ENCODE measurements at regions not wholly inside any gene's neighbourhood (a gene's known extent, or its start where the extent isn't known, plus 50 kb on each side); places are given as distances from the start of the nearest gene placed in this dataset.
"Not testable (repeated sequence)": the region's sequence is repeated elsewhere in the genome, so short reads cannot be mapped to it uniquely, and the experiment has no call there.

DNA sequence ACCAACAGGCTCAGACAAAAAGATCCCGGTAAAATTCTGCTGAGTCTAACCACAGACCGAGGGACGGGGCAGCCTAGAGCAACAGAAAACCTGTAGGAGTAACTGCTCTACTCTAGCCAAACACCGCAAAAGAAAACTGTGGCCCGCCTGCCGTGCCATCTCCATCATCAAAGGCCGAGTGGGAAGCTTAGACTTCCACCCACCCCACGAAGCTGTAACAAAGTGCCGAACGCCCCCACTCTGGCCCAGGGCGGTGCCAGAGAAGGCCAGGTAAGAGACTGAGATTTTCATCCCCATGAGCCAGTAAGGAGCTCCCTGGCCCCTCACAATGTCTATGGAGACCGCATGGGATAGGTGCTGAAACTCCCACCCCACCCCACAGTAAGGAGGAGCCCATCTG is 231.9 kb upstream of the COX10 start:
- no peaks in the 10 kb centered on the region for H3K27me3 Mint-ChIP-seq
- no peak for DNase-seq
- ChIA-PET POLR2A (no interaction called here), CTCF (interaction anchor here (0.6 to 0.7 kb wide), 2 partner anchors 96 to 129 kb away, joined by 3 to 5 read pairs; no protein-coding TSS in a partner anchor)
- no peak overlapping the region for H3K4me3 Mint-ChIP-seq
- ATAC-seq: no peak
- H3K4me1 Mint-ChIP-seq: peaks cover 9% of the 10 kb centered on the region
- intact Hi-C loops (cut with DNase I, micrococcal nuclease): loop anchor here in 1 of 2 experiments (10.0 kb wide), 1 partner anchor 457 kb away; no protein-coding TSS in a partner anchor
- no peak overlapping the region for H3K27ac Mint-ChIP-seq
- no peaks in the 10 kb centered on the region for H3K36me3 Mint-ChIP-seq (ENCODE audit: low read depth)
- H3K9me3 Mint-ChIP-seq (ENCODE audit: low read depth): no peaks in the 10 kb centered on the region

DNA sequence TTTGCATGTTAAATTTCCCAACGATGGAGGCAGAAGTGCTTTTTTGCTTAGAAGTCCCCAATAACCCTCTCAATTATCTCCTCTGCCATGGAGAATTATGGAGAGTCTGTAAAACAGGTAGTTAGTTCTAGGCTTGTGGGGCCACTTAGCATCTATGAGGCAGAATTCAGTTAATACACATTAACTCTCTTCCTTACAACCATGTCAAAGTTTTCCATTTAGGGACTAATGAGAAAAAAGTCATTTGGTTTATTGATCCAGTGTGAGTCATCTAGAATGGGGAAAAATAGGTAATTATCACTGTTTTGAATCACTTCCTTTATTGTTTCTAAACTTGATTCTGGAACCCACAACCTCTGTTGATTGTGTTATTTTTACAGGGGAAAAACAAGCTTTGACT is 229.1 kb upstream of the COX10 start:
- ChIA-PET POLR2A (no interaction called here), CTCF (interaction anchor here (0.7 kb wide), 1 partner anchor 8 kb away, joined by 3 read pairs; no protein-coding TSS in a partner anchor)
- intact Hi-C loops (cut with DNase I, micrococcal nuclease): loop anchor here in 1 of 2 experiments (10.0 kb wide), 1 partner anchor 65 kb away; no protein-coding TSS in a partner anchor
- ATAC-seq (no peak), DNase-seq (no peak)
- H3K4me3 Mint-ChIP-seq: no peak overlapping the region
- H3K27ac Mint-ChIP-seq: no peak overlapping the region
- no peaks in the 10 kb centered on the region for H3K27me3 Mint-ChIP-seq
- peaks cover 9% of the 10 kb centered on the region for H3K4me1 Mint-ChIP-seq
- H3K36me3 Mint-ChIP-seq (ENCODE audit: low read depth): no peaks in the 10 kb centered on the region
- H3K9me3 Mint-ChIP-seq (ENCODE audit: low read depth): no peaks in the 10 kb centered on the region

DNA sequence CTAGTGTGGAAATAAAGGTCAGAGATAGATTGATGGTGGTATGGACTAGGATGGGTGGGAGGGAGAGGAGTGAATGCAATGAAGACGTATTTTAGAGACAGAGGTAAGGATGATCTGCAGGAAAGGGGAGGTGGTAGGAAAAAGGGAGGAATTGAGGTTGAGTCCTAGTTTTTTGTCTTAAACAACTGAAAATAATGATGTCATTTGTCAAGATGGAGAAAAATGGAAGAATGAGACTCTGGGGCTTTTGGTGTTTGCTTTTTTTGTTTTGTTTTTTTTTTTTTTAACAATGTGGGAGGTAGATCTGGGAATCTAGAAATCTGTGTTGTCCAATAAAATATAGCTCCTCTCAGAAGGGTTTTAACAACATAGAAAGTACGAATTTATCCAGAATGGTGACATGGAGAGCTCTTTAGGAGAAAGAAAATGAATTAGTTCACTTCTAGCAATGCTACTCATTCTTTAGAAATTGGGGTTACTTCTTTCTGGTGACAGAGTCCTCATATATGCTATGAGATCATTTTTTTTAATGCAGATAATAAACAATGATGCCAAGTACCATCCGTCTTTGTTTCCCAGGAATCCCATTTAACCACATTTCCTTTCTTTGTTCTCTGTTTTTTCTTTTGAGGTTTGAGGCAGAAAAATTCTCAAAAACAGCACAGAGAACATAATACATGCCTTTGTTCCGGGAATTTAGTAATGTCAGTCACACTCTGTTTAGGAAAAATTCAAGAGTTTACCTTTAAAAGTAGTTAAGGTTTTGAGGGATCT is 225.3 kb upstream of the COX10 start:
- peaks cover 9% of the 10 kb centered on the region for H3K4me1 Mint-ChIP-seq
- no peaks in the 10 kb centered on the region for H3K27me3 Mint-ChIP-seq
- no peaks in the 10 kb centered on the region for H3K9me3 Mint-ChIP-seq (ENCODE audit: low read depth)
- POLR2A ChIA-PET: no interaction called here
- CTCF ChIA-PET: no interaction called here
- H3K4me3 Mint-ChIP-seq: no peak overlapping the region
- intact Hi-C loops (cut with DNase I, micrococcal nuclease): loop anchor here in 1 of 2 experiments (10.0 kb wide), 1 partner anchor 61 kb away; no protein-coding TSS in a partner anchor
- ATAC-seq (no peak), DNase-seq (no peak)
- no peaks in the 10 kb centered on the region for H3K36me3 Mint-ChIP-seq (ENCODE audit: low read depth)
- H3K27ac Mint-ChIP-seq: no peak overlapping the region

DNA sequence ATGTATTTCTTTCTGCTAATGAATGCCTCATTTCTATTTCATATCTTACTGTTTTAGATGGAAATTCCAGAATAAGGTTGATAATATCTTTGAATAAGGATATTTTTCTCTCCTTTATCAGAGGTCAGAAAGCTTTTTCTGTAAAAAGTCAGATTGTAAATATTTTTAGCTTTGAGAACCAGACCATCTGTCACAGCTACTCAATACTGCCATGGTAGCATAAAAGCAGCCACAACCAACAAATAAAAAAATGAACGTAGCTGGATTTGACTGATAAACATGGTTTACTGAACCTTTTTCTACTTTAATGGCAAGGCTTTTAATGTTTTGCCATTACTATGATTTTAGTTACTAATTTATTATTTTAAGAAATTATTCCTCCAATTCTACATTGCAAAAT is 217.4 kb upstream of the COX10 start:
- peaks cover 2% of the 10 kb centered on the region for H3K36me3 Mint-ChIP-seq (ENCODE audit: low read depth)
- DNase-seq: no peak
- no peaks in the 10 kb centered on the region for H3K27me3 Mint-ChIP-seq
- peaks cover 5% of the 10 kb centered on the region for H3K9me3 Mint-ChIP-seq (ENCODE audit: low read depth)
- H3K4me1 Mint-ChIP-seq: no peaks in the 10 kb centered on the region
- CTCF ChIA-PET: interaction anchor here (1.5 kb wide), 1 partner anchor 12 kb away, joined by 3 read pairs; no protein-coding TSS in a partner anchor
- no peak overlapping the region for H3K4me3 Mint-ChIP-seq
- POLR2A ChIA-PET: interaction anchor here (0.7 kb wide), 1 partner anchor 18 kb away, joined by 3 read pairs; no protein-coding TSS in a partner anchor
- ATAC-seq: no peak
- no peak overlapping the region for H3K27ac Mint-ChIP-seq
- intact Hi-C loops (cut with DNase I, micrococcal nuclease): no loop called here

DNA sequence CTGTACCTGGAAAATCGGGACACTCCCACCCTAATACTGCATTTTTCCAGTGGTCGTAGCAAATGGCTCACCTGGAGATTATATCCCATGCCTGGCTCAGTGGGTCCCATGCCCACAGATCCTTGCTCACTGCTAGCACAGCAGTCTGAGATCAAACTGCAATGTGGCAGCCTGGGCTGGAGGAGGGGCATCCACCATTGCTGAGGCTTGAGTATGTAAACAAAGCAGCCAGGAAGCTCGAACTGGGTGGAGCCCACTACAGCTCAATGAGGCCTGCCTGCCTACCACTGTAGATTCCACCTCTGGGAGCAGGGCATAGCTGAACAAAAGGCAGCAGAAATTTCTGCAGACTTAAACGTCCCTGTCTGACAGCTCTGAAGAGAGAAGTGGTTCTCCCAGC is 213.6 kb upstream of the COX10 start:
- H3K27ac Mint-ChIP-seq; intact Hi-C loops (cut with DNase I, micrococcal nuclease): not testable (repeated sequence)

DNA sequence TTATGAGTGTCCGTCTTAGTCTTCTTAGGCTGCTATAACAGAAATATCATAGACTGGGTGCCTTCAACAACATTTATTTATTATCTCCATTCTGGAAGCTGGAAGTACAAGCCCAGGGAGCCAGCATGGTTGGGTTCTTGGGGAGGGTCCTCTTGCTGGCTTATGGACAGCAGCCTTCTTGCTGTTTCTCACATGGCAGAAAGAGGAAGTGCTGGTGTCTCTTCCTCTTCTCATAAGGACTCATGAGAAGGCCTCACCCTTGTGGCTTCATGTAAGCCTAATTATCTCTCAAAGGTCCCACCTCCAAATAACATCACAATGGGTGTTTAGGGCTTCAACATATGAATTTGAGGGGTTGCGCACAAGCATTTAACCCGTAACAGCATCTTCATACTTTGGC is 207.0 kb upstream of the COX10 start:
- POLR2A ChIA-PET: no interaction called here
- Mint-ChIP-seq H3K27me3 (no peaks in the 10 kb centered on the region), H3K27ac (no peak overlapping the region), H3K36me3 (ENCODE audit: low read depth) (peaks cover 1% of the 10 kb centered on the region), H3K4me1 (no peaks in the 10 kb centered on the region), H3K9me3 (ENCODE audit: low read depth) (peaks cover 12% of the 10 kb centered on the region), H3K4me3 (no peak overlapping the region)
- intact Hi-C loops (cut with DNase I, micrococcal nuclease): no loop called here
- CTCF ChIA-PET: no interaction called here
- no peak for DNase-seq
- ATAC-seq: no peak

More for the DNA sequence above, 213.6 kb upstream of the COX10 start:
- ATAC-seq; H3K27me3 Mint-ChIP-seq; POLR2A ChIA-PET; H3K4me1 Mint-ChIP-seq; H3K36me3 Mint-ChIP-seq (ENCODE audit: low read depth); CTCF ChIA-PET; H3K4me3 Mint-ChIP-seq; DNase-seq: not testable (repeated sequence)
- H3K9me3 Mint-ChIP-seq (ENCODE audit: low read depth): peaks cover 19% of the 10 kb centered on the region

DNA sequence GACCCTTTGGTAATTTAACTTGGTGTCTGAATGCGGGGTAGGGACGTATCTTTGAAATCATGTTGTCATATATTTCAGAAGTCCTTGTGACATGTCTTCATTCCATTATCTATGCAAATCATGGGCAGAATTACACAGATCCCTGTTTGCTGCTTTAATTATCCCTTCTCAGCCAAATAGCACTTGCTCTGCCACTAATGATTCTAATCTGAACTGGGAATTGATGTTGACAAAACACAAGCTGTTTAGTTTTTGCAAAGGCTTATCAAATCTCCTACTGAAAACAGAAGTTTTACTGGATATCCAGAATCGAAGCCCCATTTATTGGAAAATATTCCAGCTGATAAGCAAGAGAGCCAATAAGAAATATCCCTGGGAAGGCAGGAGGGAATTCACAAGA is 205.9 kb upstream of the COX10 start:
- no peak for ATAC-seq
- H3K36me3 Mint-ChIP-seq (ENCODE audit: low read depth): peaks cover 1% of the 10 kb centered on the region
- H3K27ac Mint-ChIP-seq: no peak overlapping the region
- peaks cover 3% of the 10 kb centered on the region for H3K9me3 Mint-ChIP-seq (ENCODE audit: low read depth)
- ChIA-PET CTCF (interaction anchor here (1.1 kb wide), 1 partner anchor 11 kb away, joined by 3 read pairs; no protein-coding TSS in a partner anchor), POLR2A (no interaction called here)
- H3K27me3 Mint-ChIP-seq: no peaks in the 10 kb centered on the region
- H3K4me3 Mint-ChIP-seq: no peak overlapping the region
- no peak for DNase-seq
- no peaks in the 10 kb centered on the region for H3K4me1 Mint-ChIP-seq
- intact Hi-C loops (cut with DNase I, micrococcal nuclease): no loop called here

DNA sequence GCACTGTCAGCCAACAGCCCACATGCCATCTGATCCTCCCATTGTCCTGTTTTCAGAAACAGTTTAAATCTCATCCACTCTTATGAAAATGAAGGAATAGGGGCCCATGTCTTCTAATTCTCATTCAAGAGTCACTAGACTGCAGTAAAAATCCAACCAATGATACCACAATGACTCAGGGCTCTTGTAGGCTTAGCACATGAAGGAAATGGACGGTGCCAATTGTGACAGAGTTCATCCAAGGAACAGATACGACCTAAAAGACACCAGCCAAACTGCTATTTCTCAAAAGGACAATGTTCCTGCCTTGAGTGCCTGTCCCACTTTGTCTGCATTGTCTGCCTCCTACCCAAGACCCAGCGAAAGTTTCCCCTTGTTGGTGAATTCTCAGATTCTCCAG is 204.8 kb upstream of the COX10 start:
- ATAC-seq (no peak), DNase-seq (no peak)
- Mint-ChIP-seq H3K4me3 (no peak overlapping the region), H3K9me3 (ENCODE audit: low read depth) (peaks cover under 1% of the 10 kb centered on the region), H3K27me3 (no peaks in the 10 kb centered on the region), H3K4me1 (no peaks in the 10 kb centered on the region), H3K36me3 (ENCODE audit: low read depth) (peaks cover 1% of the 10 kb centered on the region), H3K27ac (no peak overlapping the region)
- POLR2A ChIA-PET: no interaction called here
- intact Hi-C loops (cut with DNase I, micrococcal nuclease): no loop called here
- CTCF ChIA-PET: interaction anchor here (0.7 kb wide), 1 partner anchor 271 kb away, joined by 3 read pairs; no protein-coding TSS in a partner anchor

DNA sequence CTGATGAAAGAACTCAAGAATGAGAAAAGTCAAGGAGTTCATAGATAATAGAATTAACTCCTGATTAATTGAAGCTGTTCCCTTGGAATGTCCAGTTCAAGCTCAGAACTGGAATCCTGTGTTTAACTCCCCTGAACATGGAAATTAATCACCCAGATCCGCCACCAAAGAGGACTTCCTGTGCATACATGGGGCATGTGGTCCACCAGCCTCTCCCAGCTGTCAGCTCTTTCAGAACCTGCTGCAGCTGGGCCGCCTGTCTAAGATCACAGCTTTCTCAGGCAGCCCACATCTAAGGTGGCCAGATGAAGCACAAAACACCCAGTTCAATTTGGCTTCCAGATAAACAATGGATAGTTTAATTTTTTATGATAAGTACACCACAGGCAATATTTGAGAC is 203.7 kb upstream of the COX10 start:
- DNase-seq: no peak
- H3K36me3 Mint-ChIP-seq (ENCODE audit: low read depth): peaks cover 1% of the 10 kb centered on the region
- no peaks in the 10 kb centered on the region for H3K9me3 Mint-ChIP-seq (ENCODE audit: low read depth)
- H3K4me1 Mint-ChIP-seq: no peaks in the 10 kb centered on the region
- no peak for ATAC-seq
- ChIA-PET CTCF (no interaction called here), POLR2A (no interaction called here)
- intact Hi-C loops (cut with DNase I, micrococcal nuclease): no loop called here
- no peak overlapping the region for H3K4me3 Mint-ChIP-seq
- H3K27ac Mint-ChIP-seq: no peak overlapping the region
- no peaks in the 10 kb centered on the region for H3K27me3 Mint-ChIP-seq

DNA sequence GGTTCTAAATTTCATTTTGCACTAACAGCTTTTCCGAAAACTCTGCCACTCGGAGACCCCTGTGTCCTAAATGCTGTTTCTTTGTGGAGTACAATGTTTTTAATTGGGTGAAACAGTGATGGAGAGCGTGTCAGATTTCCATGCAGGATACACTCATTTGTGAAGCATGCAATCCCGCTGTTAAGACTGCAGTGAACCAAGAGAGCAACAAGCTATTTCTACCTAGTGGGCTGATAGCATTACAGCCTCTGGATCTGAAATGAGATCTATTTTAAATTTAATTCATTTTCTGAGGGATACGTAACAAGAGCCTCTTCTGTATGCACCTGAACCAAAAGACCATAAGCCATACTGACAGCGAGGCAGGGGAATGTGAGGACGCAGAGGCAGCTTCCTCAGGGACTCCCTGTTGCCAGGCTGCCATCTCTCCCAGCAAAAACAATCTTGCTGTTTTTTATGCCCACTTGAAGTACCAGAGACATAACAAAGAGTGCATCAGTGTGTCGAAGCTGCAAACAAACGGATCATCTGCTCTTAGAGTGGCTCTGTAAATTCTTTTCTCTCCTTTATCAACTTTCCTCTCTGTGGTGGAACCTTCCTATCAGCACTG is 199.9 kb upstream of the COX10 start:
- Mint-ChIP-seq H3K4me1 (no peaks in the 10 kb centered on the region), H3K4me3 (no peak overlapping the region), H3K27me3 (no peaks in the 10 kb centered on the region), H3K36me3 (ENCODE audit: low read depth) (no peaks in the 10 kb centered on the region), H3K27ac (no peak overlapping the region), H3K9me3 (ENCODE audit: low read depth) (peaks cover 3% of the 10 kb centered on the region)
- CTCF ChIA-PET: interaction anchor here (0.6 kb wide), 2 partner anchors 8 to 1031 kb away, joined by 3 read pairs; no protein-coding TSS in a partner anchor
- DNase-seq (no peak), ATAC-seq (no peak)
- intact Hi-C loops (cut with DNase I, micrococcal nuclease): no loop called here
- POLR2A ChIA-PET: interaction anchor here (0.6 to 1.2 kb wide), 3 partner anchors 16 to 168 kb away, joined by 3 read pairs; no protein-coding TSS in a partner anchor

DNA sequence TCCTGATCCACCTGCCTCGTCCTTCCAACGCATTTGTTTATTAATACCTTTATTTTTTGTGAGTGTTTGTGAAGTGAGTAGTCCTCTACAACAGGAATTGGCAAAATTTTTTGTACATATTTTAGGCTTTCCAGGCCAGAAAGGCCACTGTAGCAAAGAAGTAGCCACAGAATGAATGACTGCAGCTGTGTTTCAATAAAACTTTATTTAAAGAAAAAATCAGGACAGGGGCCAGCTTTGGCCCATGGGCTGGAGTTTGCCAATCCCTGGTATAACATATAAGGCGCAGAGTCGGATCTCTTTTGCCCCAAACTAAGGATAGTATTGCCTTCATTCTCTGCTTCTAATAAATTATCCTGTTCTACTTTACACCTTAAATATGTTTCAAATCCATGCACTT is 198.0 kb upstream of the COX10 start:
- ATAC-seq (no peak), DNase-seq (no peak)
- POLR2A ChIA-PET: no interaction called here
- Mint-ChIP-seq H3K27me3 (no peaks in the 10 kb centered on the region), H3K4me1 (no peaks in the 10 kb centered on the region), H3K36me3 (ENCODE audit: low read depth) (no peaks in the 10 kb centered on the region), H3K9me3 (ENCODE audit: low read depth) (peaks cover 3% of the 10 kb centered on the region), H3K4me3 (no peak overlapping the region), H3K27ac (no peak overlapping the region)
- intact Hi-C loops (cut with DNase I, micrococcal nuclease): no loop called here
- CTCF ChIA-PET: interaction anchor here (0.7 to 0.8 kb wide), 2 partner anchors 680 to 721 kb away, joined by 3 read pairs; no protein-coding TSS in a partner anchor

DNA sequence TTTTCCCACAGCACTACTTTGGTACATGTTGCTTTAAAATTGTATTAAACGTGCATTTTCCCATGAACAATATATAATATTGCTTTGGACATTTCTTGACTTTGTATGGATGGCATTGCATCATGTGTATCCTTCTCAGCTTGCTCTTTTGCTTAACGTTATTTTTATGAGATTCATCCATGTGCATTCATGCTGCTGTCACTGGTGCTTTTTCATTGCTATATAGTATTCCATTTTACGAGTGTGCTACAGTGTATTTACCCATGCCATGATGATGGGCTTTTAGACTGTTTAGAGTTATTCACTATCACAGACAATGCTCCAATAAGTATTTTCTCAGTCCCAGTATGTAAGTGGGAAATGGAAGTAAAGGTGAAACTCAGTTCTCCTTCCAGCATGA is 195.2 kb upstream of the COX10 start:
- H3K4me3 Mint-ChIP-seq: no peak overlapping the region
- intact Hi-C loops (cut with DNase I, micrococcal nuclease): no loop called here
- no peaks in the 10 kb centered on the region for H3K36me3 Mint-ChIP-seq (ENCODE audit: low read depth)
- H3K27me3 Mint-ChIP-seq: no peaks in the 10 kb centered on the region
- no peak overlapping the region for H3K27ac Mint-ChIP-seq
- ChIA-PET CTCF (no interaction called here), POLR2A (no interaction called here)
- no peak for DNase-seq
- H3K9me3 Mint-ChIP-seq (ENCODE audit: low read depth): peaks cover 3% of the 10 kb centered on the region
- ATAC-seq: no peak
- H3K4me1 Mint-ChIP-seq: no peaks in the 10 kb centered on the region

All from activated CD4-positive, alpha-beta T cell treated with anti-CD3 and anti-CD28 coated beads for 36 hours (primary cell).